HEK293T (cell line): ENCODE measurements at regions not wholly inside any gene's neighbourhood (a gene's known extent, or its start where the extent isn't known, plus 50 kb on each side); places are given as distances from the start of the nearest gene placed in this dataset.

ENCODE experiments used
- CTCF ChIA-PET: fragments of 350-600 bp; formaldehyde crosslinking; extraction: SDS; loops from one replicate; lab custom pipeline; 2021; ENCODE audit warnings: antibody characterized with exemption, inconsistent platforms; lab: Yijun Ruan, JAX
- POLR2A ChIA-PET: fragments of 350-600 bp; formaldehyde crosslinking; extraction: SDS; loops from one replicate; lab custom pipeline; 2020; ENCODE audit warnings: antibody characterized with exemption, inconsistent platforms; lab: Yijun Ruan, JAX
- DNase-seq: peaks from one replicate; pipeline ENCODE4 v3.0.0; 2012; ENCODE audit warnings: mixed read lengths; ENCODE audit errors: extremely low spot score
- ARNT ChIP-seq: fragments of 450-650 bp; IDR thresholded peaks from 2 replicates; pipeline ENCODE4 v1.6.1; 2017; ENCODE audit warnings: mild to moderate bottlenecking
- BHLHE40 ChIP-seq: fragments of 450-650 bp; IDR thresholded peaks from 2 replicates; pipeline ENCODE4 v1.6.1; 2016; ENCODE audit warnings: mild to moderate bottlenecking, moderate library complexity, borderline replicate concordance
- CTBP1 ChIP-seq: fragments of 450-650 bp; IDR thresholded peaks from 2 replicates; pipeline ENCODE4 v1.6.1; 2016; ENCODE audit warnings: borderline replicate concordance
- ELF4 ChIP-seq: fragments of 450-650 bp; IDR thresholded peaks from 2 replicates; pipeline ENCODE4 v1.6.1; 2017; ENCODE audit warnings: antibody characterized with exemption
- FOXA1 ChIP-seq: fragments of 450-650 bp; IDR thresholded peaks from 2 replicates; pipeline ENCODE4 v1.6.1; 2016; ENCODE audit warnings: mild to moderate bottlenecking
- FOXK2 ChIP-seq: fragments of 450-650 bp; IDR thresholded peaks from 2 replicates; pipeline ENCODE4 v1.6.1; 2016; ENCODE audit warnings: mild to moderate bottlenecking
- FOXM1 ChIP-seq: fragments of 450-650 bp; IDR thresholded peaks from 2 replicates; pipeline ENCODE4 v1.6.1; 2017; ENCODE audit warnings: mild to moderate bottlenecking, borderline replicate concordance
- HDGF ChIP-seq: fragments of 450-650 bp; IDR thresholded peaks from 2 replicates; pipeline ENCODE4 v1.6.1; 2017; ENCODE audit warnings: antibody characterized with exemption, borderline replicate concordance
- L3MBTL2 ChIP-seq: fragments of 450-650 bp; conservative IDR thresholded peaks from 2 replicates; pipeline ENCODE4 v1.6.1; 2016; ENCODE audit warnings: mild to moderate bottlenecking
- LEF1 ChIP-seq: fragments of 450-650 bp; IDR thresholded peaks from 2 replicates; pipeline ENCODE4 v1.6.1; 2017; ENCODE audit warnings: mild to moderate bottlenecking, borderline replicate concordance
- NFRKB ChIP-seq: fragments of 450-650 bp; IDR thresholded peaks from 2 replicates; pipeline ENCODE4 v1.6.1; 2016; ENCODE audit warnings: mild to moderate bottlenecking, moderate library complexity
- PKNOX1 ChIP-seq: fragments of 450-650 bp; IDR thresholded peaks from 2 replicates; pipeline ENCODE4 v1.6.1; 2016
- SP1 ChIP-seq: fragments of 450-650 bp; IDR thresholded peaks from 2 replicates; pipeline ENCODE4 v1.6.1; 2017
- SUZ12 ChIP-seq: fragments of 450-650 bp; IDR thresholded peaks from 2 replicates; pipeline ENCODE4 v1.6.1; 2016; ENCODE audit warnings: mild to moderate bottlenecking
- TARDBP ChIP-seq: fragments of 450-650 bp; IDR thresholded peaks from 2 replicates; pipeline ENCODE4 v1.6.1; 2016
- ZNF384 ChIP-seq: fragments of 450-650 bp; IDR thresholded peaks from 2 replicates; pipeline ENCODE4 v1.6.1; 2016

GRCh38 chr4:35364321-35364870 lies 879.9 kb downstream of the ARAP2 start:
- no peak for DNase-seq

GRCh38 chr4:35365186-35365585 lies 879.1 kb downstream of the ARAP2 start:
- TF ChIP-seq FOXA1 (no peak), HDGF (no peak), ARNT (no peak), ZNF384 (no peak), TARDBP (no peak), SP1 (no peak), BHLHE40 (no peak), LEF1 (no peak), PKNOX1 (no peak), NFRKB (no peak)
- no peak for DNase-seq
- ChIA-PET POLR2A (no interaction called here), CTCF (no interaction called here)

More at GRCh38 chr4:35364321-35364870, 879.9 kb downstream of the ARAP2 start:
- ChIA-PET CTCF (no interaction called here), POLR2A (no interaction called here)
- TF ChIP-seq TARDBP (no peak), FOXM1 (no peak), SUZ12 (no peak), FOXA1 (no peak), ELF4 (no peak), ZNF384 (no peak), L3MBTL2 (no peak), SP1 (no peak), FOXK2 (no peak), ARNT (no peak), PKNOX1 (no peak), LEF1 (no peak), HDGF (no peak), CTBP1 (no peak), BHLHE40 (no peak), NFRKB (no peak)

- POLR2A ChIA-PET: no interaction called here
- CTCF ChIA-PET: no interaction called here
- no peak for DNase-seq
- TF ChIP-seq HDGF (no peak), ZNF384 (no peak), BHLHE40 (no peak), ELF4 (no peak), SUZ12 (no peak), NFRKB (no peak), L3MBTL2 (no peak), CTBP1 (no peak), SP1 (no peak)
Observed at GRCh38 chr4:35399912-35400311, 844.4 kb downstream of the ARAP2 start.

GRCh38 chr4:35423104-35423503 lies 821.2 kb downstream of the ARAP2 start:
- no peak for DNase-seq
- TF ChIP-seq L3MBTL2 (no peak), SUZ12 (no peak), SP1 (no peak), FOXK2 (no peak), ELF4 (no peak), BHLHE40 (no peak), TARDBP (no peak), LEF1 (no peak), FOXM1 (no peak), FOXA1 (no peak), NFRKB (no peak), PKNOX1 (no peak), CTBP1 (no peak), ZNF384 (no peak), ARNT (no peak), HDGF (no peak)
- CTCF ChIA-PET: no interaction called here
- POLR2A ChIA-PET: no interaction called here

GRCh38 chr4:35447474-35447873 lies 796.8 kb downstream of the ARAP2 start:
- CTCF ChIA-PET: no interaction called here
- POLR2A ChIA-PET: no interaction called here

More at GRCh38 chr4:35447474-35447873, 796.8 kb downstream of the ARAP2 start:
- TF ChIP-seq HDGF: no peak
- no peak for TF ChIP-seq FOXK2
- no peak for TF ChIP-seq ARNT
- no peak for TF ChIP-seq SP1
- no peak for TF ChIP-seq ZNF384
- no peak for TF ChIP-seq BHLHE40
- no peak for TF ChIP-seq CTBP1
- TF ChIP-seq FOXM1: no peak
- TF ChIP-seq LEF1: no peak
- TF ChIP-seq L3MBTL2: no peak
- no peak for TF ChIP-seq NFRKB
- TF ChIP-seq PKNOX1: no peak
- TF ChIP-seq FOXA1: no peak
- TF ChIP-seq SUZ12: no peak
- no peak for TF ChIP-seq TARDBP
- no peak for DNase-seq
